ENCODE measurements at regions not wholly inside any gene's neighbourhood (a gene's known extent, or its start where the extent isn't known, plus 50 kb on each side); places are given as distances from the start of the nearest gene placed in this dataset.

DNA sequence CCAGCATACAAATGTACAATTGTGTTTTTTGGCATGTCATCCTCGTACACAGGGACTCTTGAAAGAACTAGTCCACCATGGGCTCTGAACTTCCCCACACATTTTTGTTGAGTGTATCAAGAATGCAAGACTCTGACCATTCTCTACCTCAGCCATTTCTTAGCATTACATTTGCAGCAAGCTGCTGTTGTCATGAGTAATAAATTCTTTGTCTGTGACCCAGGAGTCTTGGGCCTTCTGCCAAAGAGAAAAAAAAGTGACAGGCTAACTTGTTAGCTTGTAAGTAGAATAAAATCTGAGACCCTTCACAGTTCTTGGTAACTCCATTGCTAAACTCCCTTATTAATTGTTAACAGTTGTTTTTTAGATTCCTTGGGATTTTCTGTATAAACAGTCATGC lies 542.3 kb upstream of the MBL2 start:
- DNase-seq (ENCODE audit: low spot score) = no peak

DNA sequence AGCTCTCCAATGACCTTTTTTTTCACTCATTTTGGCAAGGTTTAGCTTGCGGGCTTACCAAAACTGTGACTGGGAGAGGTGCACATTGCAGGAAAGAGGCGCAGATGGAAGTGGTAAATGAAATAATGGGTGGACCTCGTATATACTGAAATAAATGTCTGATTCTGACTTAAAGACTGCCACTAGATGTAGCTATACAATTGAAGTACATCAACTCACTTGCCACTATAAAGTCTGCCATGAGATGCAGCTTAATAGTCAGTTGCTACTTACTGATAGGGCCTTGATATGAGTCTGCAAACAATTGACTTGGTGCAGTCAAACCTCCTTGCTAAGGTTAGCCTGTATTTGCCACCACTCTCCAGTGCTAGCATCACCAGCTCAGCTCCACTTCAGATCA lies 525.9 kb upstream of the MBL2 start:
- H3K9ac ChIP-seq = no peak overlapping the region
- peaks cover 2% of the 10 kb centered on the region for H3K27me3 Mint-ChIP-seq (ENCODE audit: insufficient read depth, low read depth)

More for the DNA sequence above, 542.3 kb upstream of the MBL2 start:
- H3K4me1 Mint-ChIP-seq = peaks cover 24% of the 10 kb centered on the region
- Histone ChIP-seq H4K20me1 (ENCODE audit: low read depth) (no peaks in the 10 kb centered on the region), H3K79me2 (ENCODE audit: low read depth) (no peaks in the 10 kb centered on the region), H3K4me1 (peaks cover 21% of the 10 kb centered on the region), H3K27me3 (no peaks in the 10 kb centered on the region), H3K27ac (no peak overlapping the region), H3K36me3 (no peaks in the 10 kb centered on the region), H3K4me3 (no peak overlapping the region), H3K9me3 (ENCODE audit: low read depth) (no peaks in the 10 kb centered on the region), H3K9ac (no peak overlapping the region), H2AFZ (replicated peaks) (no peak overlapping the region), H3K4me2 (no peak overlapping the region), H3F3A (ENCODE audit: low read depth) (no peaks in the 10 kb centered on the region)
- H3K27me3 Mint-ChIP-seq (ENCODE audit: insufficient read depth, low read depth) = no peaks in the 10 kb centered on the region
- no peak overlapping the region for H3K27ac Mint-ChIP-seq
- H3K4me3 Mint-ChIP-seq = no peak overlapping the region
- H3K36me3 Mint-ChIP-seq = no peaks in the 10 kb centered on the region
- H3K9me3 Mint-ChIP-seq = peaks cover 8% of the 10 kb centered on the region
- TF ChIP-seq, protein P1, sequence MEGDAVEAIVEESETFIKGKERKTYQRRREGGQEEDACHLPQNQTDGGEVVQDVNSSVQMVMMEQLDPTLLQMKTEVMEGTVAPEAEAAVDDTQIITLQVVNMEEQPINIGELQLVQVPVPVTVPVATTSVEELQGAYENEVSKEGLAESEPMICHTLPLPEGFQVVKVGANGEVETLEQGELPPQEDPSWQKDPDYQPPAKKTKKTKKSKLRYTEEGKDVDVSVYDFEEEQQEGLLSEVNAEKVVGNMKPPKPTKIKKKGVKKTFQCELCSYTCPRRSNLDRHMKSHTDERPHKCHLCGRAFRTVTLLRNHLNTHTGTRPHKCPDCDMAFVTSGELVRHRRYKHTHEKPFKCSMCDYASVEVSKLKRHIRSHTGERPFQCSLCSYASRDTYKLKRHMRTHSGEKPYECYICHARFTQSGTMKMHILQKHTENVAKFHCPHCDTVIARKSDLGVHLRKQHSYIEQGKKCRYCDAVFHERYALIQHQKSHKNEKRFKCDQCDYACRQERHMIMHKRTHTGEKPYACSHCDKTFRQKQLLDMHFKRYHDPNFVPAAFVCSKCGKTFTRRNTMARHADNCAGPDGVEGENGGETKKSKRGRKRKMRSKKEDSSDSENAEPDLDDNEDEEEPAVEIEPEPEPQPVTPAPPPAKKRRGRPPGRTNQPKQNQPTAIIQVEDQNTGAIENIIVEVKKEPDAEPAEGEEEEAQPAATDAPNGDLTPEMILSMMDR (IDR thresholded peaks at IDR 0.05) = no peak
- no peak for TF ChIP-seq EZH2phosphoT487 (IDR thresholded peaks at IDR 0.05)
- TF ChIP-seq EZH2 (IDR thresholded peaks at IDR 0.05) = no peak

DNA sequence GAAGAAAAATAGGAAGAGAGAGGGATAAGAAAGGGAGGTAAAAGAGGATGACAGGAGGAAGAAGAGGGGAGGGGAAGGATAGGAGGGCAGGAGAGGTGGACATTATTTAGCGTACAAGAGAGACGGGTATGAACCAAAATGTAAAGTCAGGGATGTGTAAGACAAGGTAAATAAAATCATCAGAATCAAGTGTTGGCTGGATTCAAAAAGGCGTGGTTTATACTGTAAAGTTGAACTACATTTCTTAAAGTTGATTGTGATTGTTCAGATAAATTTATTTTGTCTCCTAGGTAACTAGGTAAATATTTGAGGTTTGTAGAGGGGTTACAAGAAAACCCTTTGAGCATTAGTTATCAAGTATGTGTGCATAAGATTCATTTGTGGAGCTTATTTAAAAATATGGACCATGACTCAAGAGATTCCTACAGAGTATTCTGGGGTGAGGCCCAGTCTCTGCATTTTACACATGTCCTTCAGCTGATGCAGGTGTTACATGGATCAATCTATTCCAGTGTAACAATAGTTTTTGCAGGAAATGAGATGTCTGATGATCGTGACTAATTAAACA lies 512.1 kb upstream of the MBL2 start:
- peaks cover 4% of the 10 kb centered on the region for H3K27me3 Mint-ChIP-seq (ENCODE audit: insufficient read depth, low read depth)
- Histone ChIP-seq H2AFZ (replicated peaks) (no peak overlapping the region), H3K27me3 (no peaks in the 10 kb centered on the region), H3K9ac (no peak overlapping the region), H3K36me3 (no peaks in the 10 kb centered on the region), H3K4me2 (no peak overlapping the region), H3K9me3 (ENCODE audit: low read depth) (no peaks in the 10 kb centered on the region), H3K4me1 (no peaks in the 10 kb centered on the region), H3K79me2 (ENCODE audit: low read depth) (no peaks in the 10 kb centered on the region), H3F3A (ENCODE audit: low read depth) (no peaks in the 10 kb centered on the region), H4K20me1 (ENCODE audit: low read depth) (no peaks in the 10 kb centered on the region), H3K4me3 (no peak overlapping the region), H3K27ac (no peak overlapping the region)
- DNase-seq (ENCODE audit: low spot score) = no peak
- H3K4me3 Mint-ChIP-seq = no peak overlapping the region
- H3K4me1 Mint-ChIP-seq = no peaks in the 10 kb centered on the region
- TF ChIP-seq, protein P1 (IDR thresholded peaks at IDR 0.05) = no peak
- TF ChIP-seq EZH2phosphoT487 (IDR thresholded peaks at IDR 0.05) = no peak
- TF ChIP-seq EZH2 (IDR thresholded peaks at IDR 0.05) = no peak
- H3K9me3 Mint-ChIP-seq = no peaks in the 10 kb centered on the region
- no peak overlapping the region for H3K27ac Mint-ChIP-seq
- H3K36me3 Mint-ChIP-seq = no peaks in the 10 kb centered on the region

More for the DNA sequence above, 525.9 kb upstream of the MBL2 start:
- Histone ChIP-seq H3K27me3 (no peaks in the 10 kb centered on the region), H3F3A (ENCODE audit: low read depth) (no peaks in the 10 kb centered on the region), H3K4me1 (no peaks in the 10 kb centered on the region), H3K79me2 (ENCODE audit: low read depth) (no peaks in the 10 kb centered on the region), H3K36me3 (no peaks in the 10 kb centered on the region), H3K27ac (no peak overlapping the region), H3K9me3 (ENCODE audit: low read depth) (no peaks in the 10 kb centered on the region), H3K4me2 (no peak overlapping the region), H2AFZ (replicated peaks) (no peak overlapping the region), H3K4me3 (no peak overlapping the region), H4K20me1 (ENCODE audit: low read depth) (no peaks in the 10 kb centered on the region)
- Mint-ChIP-seq H3K9me3 (no peaks in the 10 kb centered on the region), H3K4me3 (no peak overlapping the region), H3K27ac (no peak overlapping the region), H3K4me1 (no peaks in the 10 kb centered on the region), H3K36me3 (no peaks in the 10 kb centered on the region)
- DNase-seq (ENCODE audit: low spot score) = no peak
- TF ChIP-seq, protein P1 (IDR thresholded peaks at IDR 0.05) = no peak
- TF ChIP-seq EZH2 (IDR thresholded peaks at IDR 0.05) (no peak), EZH2phosphoT487 (IDR thresholded peaks at IDR 0.05) (no peak)
